K562 (cell line): ENCODE measurements at regions not wholly inside any gene's neighbourhood (a gene's known extent, or its start where the extent isn't known, plus 50 kb on each side); places are given as distances from the start of the nearest gene placed in this dataset.

Source experiments
- ATAC-seq: fragments of 200-7000 bp; cut with Tn5 transposase; 3 replicates; pipeline ENCODE4 v1.9.1; 2020; ENCODE audit warnings: moderate library complexity
- BruUV-seq: library from RNA; stranded (reverse); fragments of 400-500 nt; replicated peaks from 2 replicates; lab custom pipeline; 2021; lab: Mats Ljungman, UMichigan
- CTCF ChIA-PET: fragments of 300-600 bp; formaldehyde crosslinking; extraction: SDS; loops from one replicate; lab custom pipeline; 2021; ENCODE audit warnings: low intra/inter-chr PET ratio; lab: Yijun Ruan, JAX
- POLR2A ChIA-PET: fragments of 300-600, 350-650 bp; sonication (Branson Sonifier 250); formaldehyde crosslinking; extraction: SDS; loops from one replicate; lab custom pipeline; 2021; ENCODE audit warnings: antibody characterized with exemption, inconsistent platforms; lab: Yijun Ruan, JAX
- DNase-seq, 4 experiments: peaks; one replicate each; pipeline versions ENCODE4 v3.0.0 to v3.0.0-alpha.2; 2011 to 2018; ENCODE audit warnings: low spot score in 3 of 4, mixed read lengths in 3 of 4; ENCODE audit errors: extremely low read depth in 1 of 4
- FAIRE-seq: peaks from 2 replicates; lab custom pipeline; 2011; peaks lifted over from hg19 to GRCh38; lab: Jason Lieb, UNC
- H2AFZ ChIP-seq: 2 replicates; pipeline ENCODE4 v1.6.0; 2011; ENCODE audit warnings: low read depth, low read length, control low read depth, inconsistent platforms
- H3K27ac ChIP-seq: fragments of 200-600 bp; 3 replicates; pipeline ENCODE4 v1.8.0; 2011; ENCODE audit warnings: low read depth, mild to moderate bottlenecking, control low read depth, inconsistent platforms, low read length, moderate library complexity, mixed read lengths; ENCODE audit errors: extremely low read depth
- H3K27me3 ChIP-seq, 2 experiments: fragments of 300-600 bp in 1 of 2; 2 replicates in 1 of 2; 3 replicates in 1 of 2; pipeline versions ENCODE4 v1.6.0 to v1.8.0; 2011; ENCODE audit warnings: inconsistent platforms in 2 of 2, low read length in 2 of 2, mild to moderate bottlenecking in 1 of 2, mixed read lengths in 1 of 2, moderate library complexity in 1 of 2; ENCODE audit not compliant: control insufficient read depth in 2 of 2, insufficient read depth in 2 of 2
- H3K36me3 ChIP-seq: fragments of 300-600 bp; 3 replicates; pipeline ENCODE4 v1.8.0; 2011; ENCODE audit warnings: mild to moderate bottlenecking, low read length, inconsistent platforms; ENCODE audit not compliant: control insufficient read depth, insufficient read depth
- H3K4me1 ChIP-seq, 2 experiments: fragments of 200-600 bp in 1 of 2; replicated peaks in 1 of 2; 2 replicates in 1 of 2; 3 replicates in 1 of 2; pipeline versions ENCODE4 v1.5.1 to v1.8.0; 2011; ENCODE audit warnings: inconsistent platforms in 2 of 2, low read length in 2 of 2, mild to moderate bottlenecking in 1 of 2, mixed read lengths in 1 of 2, moderate library complexity in 1 of 2; ENCODE audit not compliant: control insufficient read depth in 2 of 2, insufficient read depth in 2 of 2
- H3K4me2 ChIP-seq: 2 replicates; pipeline ENCODE4 v1.6.1; 2011; ENCODE audit warnings: low read length, control low read depth, inconsistent platforms, mixed read lengths; ENCODE audit not compliant: insufficient read depth
- H3K4me3 ChIP-seq: fragments of 200-600 bp; sonication (generic), shearing (Covaris generic); 2 replicates; pipeline ENCODE4 v1.5.1; 2016; ENCODE audit warnings: control low read depth, inconsistent platforms
- H3K79me2 ChIP-seq: fragments of 200-600 bp; 3 replicates; pipeline ENCODE4 v1.8.0; 2011; ENCODE audit warnings: low read length, inconsistent platforms; ENCODE audit not compliant: control insufficient read depth, insufficient read depth
- H3K9ac ChIP-seq, 2 experiments: 2 replicates each; pipeline versions ENCODE4 v1.6.0 to v1.6.1; 2011; ENCODE audit warnings: low read depth in 2 of 2, low read length in 2 of 2, control low read depth in 1 of 2, inconsistent platforms in 1 of 2, mild to moderate bottlenecking in 1 of 2, mixed read lengths in 1 of 2; ENCODE audit not compliant: insufficient read depth in 1 of 2
- H3K9me1 ChIP-seq: one replicate; pipeline ENCODE4 v1.6.0; 2011; ENCODE audit warnings: inconsistent platforms, mild to moderate bottlenecking, low read length, moderate library complexity; ENCODE audit not compliant: control insufficient read depth, insufficient read depth
- H3K9me3 ChIP-seq: replicated peaks from 2 replicates; pipeline ENCODE4 v1.5.1; 2011; ENCODE audit warnings: low read depth, low read length, inconsistent platforms; ENCODE audit not compliant: control insufficient read depth, insufficient read depth
- H4K20me1 ChIP-seq: replicated peaks from 2 replicates; pipeline ENCODE4 v1.6.1; 2011; ENCODE audit warnings: low read length, inconsistent platforms, mixed read lengths; ENCODE audit not compliant: control insufficient read depth, insufficient read depth
- CCAR2 ChIP-seq: fragments of 200-400 bp; formaldehyde crosslinking; IDR thresholded peaks from 2 replicates; pipeline ENCODE4 v1.6.1; 2017; ENCODE audit warnings: mild to moderate bottlenecking, low read depth, low read length
- EGR1 ChIP-seq: fragments of 450-650 bp; conservative IDR thresholded peaks from 2 replicates; pipeline ENCODE4 v1.6.1; 2017; ENCODE audit warnings: mild to moderate bottlenecking
- KLF10 ChIP-seq: fragments of 250-450 bp; sonication (Bioruptor Pico); IDR thresholded peaks from 2 replicates; pipeline ENCODE4 v1.6.1; 2021; ENCODE audit warnings: matching md5 sums
- LARP7 ChIP-seq: fragments of 450-650 bp; IDR thresholded peaks from 2 replicates; pipeline ENCODE4 v1.6.1; 2016
- MTA2 ChIP-seq: fragments of 450-650 bp; IDR thresholded peaks from 2 replicates; pipeline ENCODE4 v1.6.1; 2016; ENCODE audit warnings: low read depth
- MYNN ChIP-seq, 2 experiments: sonication (generic); formaldehyde crosslinking in 1 of 2; IDR thresholded peaks; 2 replicates each; pipeline versions ENCODE4 v1.5.0 to v1.6.1; 2016 to 2020; ENCODE audit warnings: antibody characterized with exemption in 1 of 2, missing genetic modification reagents in 1 of 2
- SUPT5H ChIP-seq: fragments of 450-650 bp; IDR thresholded peaks from 2 replicates; pipeline ENCODE4 v1.6.1; 2016
- ZNF146 ChIP-seq: IDR thresholded peaks from one replicate; pipeline ENCODE4 v1.6.1; 2018; ENCODE audit warnings: missing compliant biosample characterization; ENCODE audit not compliant: unreplicated experiment
- ZNF224 ChIP-seq: sonication (generic); formaldehyde crosslinking; IDR thresholded peaks from 2 replicates; pipeline ENCODE4 v1.8.0; 2022; ENCODE audit warnings: mild to moderate bottlenecking, missing genetic modification reagents
- ZNF408 ChIP-seq: fragments of 250-450 bp; sonication (Bioruptor Pico); IDR thresholded peaks from 2 replicates; pipeline ENCODE4 v1.4.0; 2020; ENCODE audit warnings: low read depth, mild to moderate bottlenecking, moderate library complexity
- ZNF586 ChIP-seq: fragments of 450-650 bp; formaldehyde crosslinking; conservative IDR thresholded peaks from 2 replicates; pipeline ENCODE4 v1.4.0; 2020; ENCODE audit warnings: mild to moderate bottlenecking, moderate library complexity
- WGBS: fragments of 100-300 bp; shearing (Covaris generic); methylation state at CpG from one replicate; pipeline ENCODE4 v1.1.6; 2016; ENCODE audit warnings: low coverage, mixed read lengths; ENCODE audit not compliant: insufficient coverage; ENCODE audit errors: missing lambda C conversion rate; 5-methylcytosine and 5-hydroxymethylcytosine counted together
- in situ Hi-C: fragments of 300-500 bp; cut with MboI; formaldehyde crosslinking; loops from 4 replicates; pipeline ENCODE4 v1.15.0; 2018; ENCODE audit warnings: inconsistent platforms, mixed read lengths
- intact Hi-C: fragments of 100-400 bp; cut with micrococcal nuclease; formaldehyde crosslinking; loops from 2 replicates; pipeline ENCODE4 v1.14.2; 2022
- TF ChIP-seq, protein P1 (sequence below), 2 experiments: fragments of 450-650 bp in 1 of 2; sonication (generic) in 1 of 2; formaldehyde crosslinking; conservative IDR thresholded peaks; 2 replicates each; pipeline versions ENCODE4 v1.4.0 to v1.8.1; 2020 to 2022; ENCODE audit warnings: mild to moderate bottlenecking in 1 of 2, missing genetic modification reagents in 1 of 2
- TF ChIP-seq, protein P2 (sequence below): fragments of 450-650 bp; IDR thresholded peaks from 2 replicates; pipeline ENCODE4 v1.6.1; 2016; ENCODE audit warnings: low read depth
- TF ChIP-seq, protein P3 (sequence below): sonication (generic); formaldehyde crosslinking; IDR thresholded peaks from 2 replicates; pipeline ENCODE4 v1.8.0; 2022; ENCODE audit warnings: mild to moderate bottlenecking, low read depth, missing genetic modification reagents

DNA sequence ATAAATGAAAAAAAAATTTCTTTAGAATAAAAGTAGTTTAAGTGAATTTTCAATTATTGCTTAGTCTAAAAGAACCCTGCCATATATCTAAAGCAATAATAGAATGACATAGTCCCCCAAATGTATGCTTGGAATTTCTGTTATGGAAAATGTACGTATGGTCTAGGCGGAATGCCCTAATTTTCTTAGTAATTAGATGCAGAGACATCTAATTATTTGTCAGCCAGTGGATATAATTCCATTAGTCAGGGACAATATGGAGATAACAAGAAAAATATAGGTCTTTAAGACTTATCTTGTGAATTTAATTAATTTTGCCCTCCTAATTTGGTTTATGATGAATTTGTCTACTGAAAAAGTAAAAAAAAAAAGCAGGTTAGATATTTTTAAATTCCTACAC, 460.9 kb upstream of the SOX11 start:
- H3K9me3 ChIP-seq, result no peaks in the 10 kb centered on the region; the same call in 1 of the 2 replicates
- H3K27ac ChIP-seq, result no peak overlapping the region
- H2AFZ ChIP-seq, result no peak overlapping the region
- in situ Hi-C loops (no loop called here), intact Hi-C loops (no loop called here)
- no peak overlapping the region for H3K4me3 ChIP-seq
- H3K9ac ChIP-seq, result no peak overlapping the region
- no peak for FAIRE-seq
- ChIA-PET POLR2A (no interaction called here), CTCF (no interaction called here)
- H3K9me1 ChIP-seq, result no peaks in the 10 kb centered on the region
- no peaks in the 10 kb centered on the region for H3K4me1 ChIP-seq
- BruUV-seq, result no TSS peak
- H3K27me3 ChIP-seq, result no peaks in the 10 kb centered on the region
- no peaks in the 10 kb centered on the region for H3K79me2 ChIP-seq
- no peaks in the 10 kb centered on the region for H4K20me1 ChIP-seq
- H3K4me2 ChIP-seq, result no peak overlapping the region
- DNase-seq, result no peak
- no peak for ATAC-seq
- 0% methylated on average over 2 of the region's 2 CpGs for WGBS
- no peaks in the 10 kb centered on the region for H3K36me3 ChIP-seq
- TF ChIP-seq CCAR2, result no peak
- no peak for TF ChIP-seq ZNF586
- TF ChIP-seq ZNF224, result no peak
- TF ChIP-seq EGR1, result no peak
- TF ChIP-seq, protein P1, sequence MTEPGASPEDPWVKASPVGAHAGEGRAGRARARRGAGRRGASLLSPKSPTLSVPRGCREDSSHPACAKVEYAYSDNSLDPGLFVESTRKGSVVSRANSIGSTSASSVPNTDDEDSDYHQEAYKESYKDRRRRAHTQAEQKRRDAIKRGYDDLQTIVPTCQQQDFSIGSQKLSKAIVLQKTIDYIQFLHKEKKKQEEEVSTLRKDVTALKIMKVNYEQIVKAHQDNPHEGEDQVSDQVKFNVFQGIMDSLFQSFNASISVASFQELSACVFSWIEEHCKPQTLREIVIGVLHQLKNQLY (CRISPR knock-in tag; conservative IDR thresholded peaks at IDR 0.05), result no peak
- TF ChIP-seq, protein P2, sequence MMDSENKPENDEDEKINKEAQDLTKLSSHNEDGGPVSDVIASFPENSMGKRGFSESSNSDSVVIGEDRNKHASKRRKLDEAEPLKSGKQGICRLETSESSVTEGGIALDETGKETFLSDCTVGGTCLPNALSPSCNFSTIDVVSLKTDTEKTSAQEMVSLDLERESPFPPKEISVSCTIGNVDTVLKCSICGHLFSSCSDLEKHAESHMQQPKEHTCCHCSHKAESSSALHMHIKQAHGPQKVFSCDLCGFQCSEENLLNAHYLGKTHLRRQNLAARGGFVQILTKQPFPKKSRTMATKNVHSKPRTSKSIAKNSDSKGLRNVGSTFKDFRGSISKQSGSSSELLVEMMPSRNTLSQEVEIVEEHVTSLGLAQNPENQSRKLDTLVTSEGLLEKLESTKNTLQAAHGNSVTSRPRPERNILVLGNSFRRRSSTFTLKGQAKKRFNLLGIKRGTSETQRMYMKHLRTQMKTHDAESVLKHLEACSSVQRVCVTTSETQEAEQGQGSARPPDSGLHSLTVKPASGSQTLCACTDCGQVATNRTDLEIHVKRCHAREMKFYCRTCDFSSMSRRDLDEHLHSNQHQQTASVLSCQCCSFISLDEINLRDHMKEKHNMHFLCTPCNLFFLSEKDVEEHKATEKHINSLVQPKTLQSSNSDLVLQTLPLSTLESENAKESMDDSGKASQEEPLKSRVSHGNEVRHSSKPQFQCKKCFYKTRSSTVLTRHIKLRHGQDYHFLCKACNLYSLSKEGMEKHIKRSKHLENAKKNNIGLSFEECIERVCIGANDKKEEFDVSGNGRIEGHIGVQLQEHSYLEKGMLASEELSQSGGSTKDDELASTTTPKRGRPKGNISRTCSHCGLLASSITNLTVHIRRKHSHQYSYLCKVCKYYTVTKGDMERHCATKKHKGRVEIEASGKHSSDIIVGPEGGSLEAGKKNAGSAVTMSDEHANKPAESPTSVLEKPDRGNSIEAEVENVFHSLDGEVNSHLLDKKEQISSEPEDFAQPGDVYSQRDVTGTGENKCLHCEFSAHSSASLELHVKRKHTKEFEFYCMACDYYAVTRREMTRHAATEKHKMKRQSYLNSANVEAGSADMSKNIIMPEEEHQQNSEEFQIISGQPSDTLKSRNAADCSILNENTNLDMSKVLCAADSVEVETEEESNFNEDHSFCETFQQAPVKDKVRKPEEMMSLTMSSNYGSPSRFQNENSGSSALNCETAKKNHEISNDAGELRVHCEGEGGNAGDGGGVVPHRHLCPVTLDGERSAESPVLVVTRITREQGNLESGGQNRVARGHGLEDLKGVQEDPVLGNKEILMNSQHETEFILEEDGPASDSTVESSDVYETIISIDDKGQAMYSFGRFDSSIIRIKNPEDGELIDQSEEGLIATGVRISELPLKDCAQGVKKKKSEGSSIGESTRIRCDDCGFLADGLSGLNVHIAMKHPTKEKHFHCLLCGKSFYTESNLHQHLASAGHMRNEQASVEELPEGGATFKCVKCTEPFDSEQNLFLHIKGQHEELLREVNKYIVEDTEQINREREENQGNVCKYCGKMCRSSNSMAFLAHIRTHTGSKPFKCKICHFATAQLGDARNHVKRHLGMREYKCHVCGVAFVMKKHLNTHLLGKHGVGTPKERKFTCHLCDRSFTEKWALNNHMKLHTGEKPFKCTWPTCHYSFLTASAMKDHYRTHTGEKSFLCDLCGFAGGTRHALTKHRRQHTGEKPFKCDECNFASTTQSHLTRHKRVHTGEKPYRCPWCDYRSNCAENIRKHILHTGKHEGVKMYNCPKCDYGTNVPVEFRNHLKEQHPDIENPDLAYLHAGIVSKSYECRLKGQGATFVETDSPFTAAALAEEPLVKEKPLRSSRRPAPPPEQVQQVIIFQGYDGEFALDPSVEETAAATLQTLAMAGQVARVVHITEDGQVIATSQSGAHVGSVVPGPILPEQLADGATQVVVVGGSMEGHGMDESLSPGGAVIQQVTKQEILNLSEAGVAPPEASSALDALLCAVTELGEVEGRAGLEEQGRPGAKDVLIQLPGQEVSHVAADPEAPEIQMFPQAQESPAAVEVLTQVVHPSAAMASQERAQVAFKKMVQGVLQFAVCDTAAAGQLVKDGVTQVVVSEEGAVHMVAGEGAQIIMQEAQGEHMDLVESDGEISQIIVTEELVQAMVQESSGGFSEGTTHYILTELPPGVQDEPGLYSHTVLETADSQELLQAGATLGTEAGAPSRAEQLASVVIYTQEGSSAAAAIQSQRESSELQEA, result no peak
- no peak for TF ChIP-seq LARP7
- TF ChIP-seq ZNF408 (CRISPR knock-in tag), result no peak
- no peak for TF ChIP-seq MTA2
- no peak for TF ChIP-seq ZNF146 (CRISPR knock-in tag)
- no peak for TF ChIP-seq MYNN (IDR thresholded peaks at IDR 0.05)
- TF ChIP-seq MYNN (CRISPR knock-in tag; IDR thresholded peaks at IDR 0.05), result no peak
- no peak for TF ChIP-seq SUPT5H
- TF ChIP-seq, protein P3, sequence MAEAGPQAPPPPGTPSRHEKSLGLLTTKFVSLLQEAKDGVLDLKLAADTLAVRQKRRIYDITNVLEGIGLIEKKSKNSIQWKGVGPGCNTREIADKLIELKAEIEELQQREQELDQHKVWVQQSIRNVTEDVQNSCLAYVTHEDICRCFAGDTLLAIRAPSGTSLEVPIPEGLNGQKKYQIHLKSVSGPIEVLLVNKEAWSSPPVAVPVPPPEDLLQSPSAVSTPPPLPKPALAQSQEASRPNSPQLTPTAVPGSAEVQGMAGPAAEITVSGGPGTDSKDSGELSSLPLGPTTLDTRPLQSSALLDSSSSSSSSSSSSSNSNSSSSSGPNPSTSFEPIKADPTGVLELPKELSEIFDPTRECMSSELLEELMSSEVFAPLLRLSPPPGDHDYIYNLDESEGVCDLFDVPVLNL (CRISPR knock-in tag), result no peak
- no peak for TF ChIP-seq KLF10 (CRISPR knock-in tag)
